NCI-H2107 treated with DMSO at 0.1 percent for 48 hours (cell line): ENCODE measurements at regions not wholly inside any gene's neighbourhood (a gene's known extent, or its start where the extent isn't known, plus 50 kb on each side); places are given as distances from the start of the nearest gene placed in this dataset.

Experiments used
- DNase-seq: peaks from one replicate; lab custom pipeline; 2025; ENCODE audit not compliant: unreplicated experiment; lab: John Stamatoyannopoulos, UW

- no peak for DNase-seq
These were observed 137.7 kb upstream of the TMEM108 start for GRCh38 chr3:132900481-132900880.

GRCh38 chr3:132898141-132898540 is 140.1 kb upstream of the TMEM108 start:
- DNase-seq, result no peak

- no peak for DNase-seq
These were observed 145.2 kb upstream of the TMEM108 start for GRCh38 chr3:132892956-132893355.

GRCh38 chr3:132881756-132882409 is 156.3 kb upstream of the TMEM108 start:
- DNase-seq, result no peak

GRCh38 chr3:132880986-132881385 is 157.2 kb upstream of the TMEM108 start:
- no peak for DNase-seq

- DNase-seq, result no peak
These were observed 157.4 kb upstream of the NPHP3 start for GRCh38 chr3:132879656-132880055.

- no peak for DNase-seq
These were observed 152.5 kb upstream of the NPHP3 start for GRCh38 chr3:132874701-132875100.

- no peak for DNase-seq
These were observed 150.5 kb upstream of the NPHP3 start for GRCh38 chr3:132872711-132873110.

GRCh38 chr3:132871956-132872355 is 149.7 kb upstream of the NPHP3 start:
- peak; percentile 52 for DNase-seq

GRCh38 chr3:132870541-132870940 is 148.3 kb upstream of the NPHP3 start:
- peak; percentile 100 for DNase-seq

GRCh38 chr3:132867956-132868355 is 145.7 kb upstream of the NPHP3 start:
- DNase-seq, result no peak

- no peak for DNase-seq
These were observed 145.3 kb upstream of the NPHP3 start for GRCh38 chr3:132867526-132867925.

- DNase-seq, result no peak
These were observed 135.1 kb upstream of the NPHP3 start for GRCh38 chr3:132857317-132857716.

- DNase-seq, result peak; percentile 96
These were observed 132.8 kb upstream of the NPHP3 start for GRCh38 chr3:132854856-132855535.

GRCh38 chr3:132847849-132848625 is 125.8 kb upstream of the NPHP3 start:
- no peak for DNase-seq

- no peak for DNase-seq
These were observed 121.8 kb upstream of the NPHP3 start for GRCh38 chr3:132843851-132844553.

- DNase-seq, result no peak
These were observed 121.1 kb upstream of the NPHP3 start for GRCh38 chr3:132843349-132843748.

- no peak for DNase-seq
These were observed 119.4 kb upstream of the NPHP3 start for GRCh38 chr3:132841621-132842020.

GRCh38 chr3:132840201-132840700 is 118.0 kb upstream of the NPHP3 start:
- DNase-seq, result no peak

GRCh38 chr3:132838477-132838876 is 116.3 kb upstream of the NPHP3 start:
- DNase-seq, result no peak

GRCh38 chr3:132837615-132838014 is 115.4 kb upstream of the NPHP3 start:
- DNase-seq, result no peak
